ENCODE measurements at regions not wholly inside any gene's neighbourhood (a gene's known extent, or its start where the extent isn't known, plus 50 kb on each side); places are given as distances from the start of the nearest gene placed in this dataset.

GRCh38 chr9:129282731-129283211, 104.7 kb upstream of the IER5L start:
- Histone ChIP-seq H3K4me1 (ENCODE audit: insufficient read depth, low read length) (no peaks in the 10 kb centered on the region), H3K36me3 (ENCODE audit: insufficient read depth, low read length) (no peaks in the 10 kb centered on the region), H3K9me3 (ENCODE audit: low read length) (no peaks in the 10 kb centered on the region), H3K27ac (ENCODE audit: low read depth, low read length) (no peak overlapping the region), H3K27me3 (ENCODE audit: insufficient read depth, low read length, poor library complexity, severe bottlenecking) (no peaks in the 10 kb centered on the region), H3K4me3 (ENCODE audit: low read length) (no peak overlapping the region)
- H3K36me3 Mint-ChIP-seq, result no peaks in the 10 kb centered on the region
- H3K4me1 Mint-ChIP-seq, result no peaks in the 10 kb centered on the region
- H3K27ac Mint-ChIP-seq, result no peak overlapping the region
- H3K4me3 Mint-ChIP-seq, result no peak overlapping the region
- POLR2A ChIA-PET, result no interaction called here
- CTCF ChIA-PET, result no interaction called here
- H3K27me3 Mint-ChIP-seq, result no peaks in the 10 kb centered on the region
- DNase-seq, result no peak
- no peaks in the 10 kb centered on the region for H3K9me3 Mint-ChIP-seq

- no peaks in the 10 kb centered on the region for H3K9me3 ChIP-seq (ENCODE audit: low read length)
- H3K36me3 ChIP-seq (ENCODE audit: insufficient read depth, low read length), result no peaks in the 10 kb centered on the region
- no peaks in the 10 kb centered on the region for H3K9me3 Mint-ChIP-seq
- H3K4me3 ChIP-seq (ENCODE audit: low read length), result no peak overlapping the region
- H3K4me1 ChIP-seq (ENCODE audit: insufficient read depth, low read length), result no peaks in the 10 kb centered on the region
- CTCF ChIA-PET, result no interaction called here
- no peaks in the 10 kb centered on the region for H3K27me3 ChIP-seq (ENCODE audit: insufficient read depth, low read length, poor library complexity, severe bottlenecking)
- H3K27ac Mint-ChIP-seq, result peak overlapping the region in 2 of 8 donors; percentile 54 to 73
- H3K36me3 Mint-ChIP-seq, result no peaks in the 10 kb centered on the region
- no peak overlapping the region for H3K4me3 Mint-ChIP-seq
- DNase-seq, result no peak
- no peak overlapping the region for H3K27ac ChIP-seq (ENCODE audit: low read depth, low read length)
- H3K4me1 Mint-ChIP-seq, result no peaks in the 10 kb centered on the region
- H3K27me3 Mint-ChIP-seq, result no peaks in the 10 kb centered on the region
- POLR2A ChIA-PET, result no interaction called here
Measured at GRCh38 chr9:129282272-129282671, 104.2 kb upstream of the IER5L start.

GRCh38 chr9:129281506-129282145, 103.6 kb upstream of the IER5L start:
- H3K36me3 Mint-ChIP-seq, result no peaks in the 10 kb centered on the region
- no peak overlapping the region for H3K27ac Mint-ChIP-seq
- Histone ChIP-seq H3K4me3 (ENCODE audit: low read length) (no peak overlapping the region), H3K36me3 (ENCODE audit: insufficient read depth, low read length) (no peaks in the 10 kb centered on the region), H3K27me3 (ENCODE audit: insufficient read depth, low read length, poor library complexity, severe bottlenecking) (no peaks in the 10 kb centered on the region), H3K27ac (ENCODE audit: low read depth, low read length) (no peak overlapping the region), H3K9me3 (ENCODE audit: low read length) (no peaks in the 10 kb centered on the region), H3K4me1 (ENCODE audit: insufficient read depth, low read length) (no peaks in the 10 kb centered on the region)
- H3K4me1 Mint-ChIP-seq, result no peaks in the 10 kb centered on the region
- ChIA-PET POLR2A (no interaction called here), CTCF (no interaction called here)
- no peak overlapping the region for H3K4me3 Mint-ChIP-seq
- no peaks in the 10 kb centered on the region for H3K9me3 Mint-ChIP-seq
- DNase-seq, result no peak
- H3K27me3 Mint-ChIP-seq, result peaks cover 2 to 4% of the 10 kb centered on the region in 2 donors

DNA sequence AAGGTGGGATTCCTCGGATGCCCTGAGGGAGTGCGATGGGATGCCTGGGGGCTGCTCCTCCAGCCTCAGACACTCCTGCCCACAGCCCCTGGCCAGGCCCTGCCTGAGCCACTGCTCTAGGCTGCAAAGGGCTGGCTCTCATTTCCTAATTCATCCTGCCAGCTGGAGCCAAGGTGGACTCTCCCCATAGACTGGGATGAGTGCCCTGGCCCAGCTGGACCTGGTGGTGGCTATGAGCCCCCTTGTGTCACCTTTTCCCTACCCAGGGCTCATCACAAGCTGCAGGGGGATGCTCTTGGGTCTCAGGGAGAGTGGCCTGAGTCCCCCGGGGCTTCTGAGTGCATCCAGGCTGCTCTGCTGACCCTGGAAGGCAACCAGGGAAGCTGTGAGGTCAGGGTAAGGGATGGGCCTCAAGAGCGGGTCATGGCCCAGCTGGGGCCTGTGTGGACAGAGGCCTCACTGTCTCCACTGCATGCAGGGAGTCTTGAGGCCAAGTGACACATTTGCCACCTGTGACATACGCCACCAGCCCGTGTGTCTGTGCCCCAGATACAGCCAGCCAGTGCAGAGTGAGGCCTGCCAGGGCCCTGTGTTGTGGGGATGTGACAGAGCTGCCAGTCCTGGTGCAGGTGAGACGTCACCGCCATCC, 102.7 kb upstream of the IER5L start:
- H3K9me3 ChIP-seq (ENCODE audit: low read length), result no peaks in the 10 kb centered on the region
- H3K4me1 Mint-ChIP-seq, result no peaks in the 10 kb centered on the region
- no peak overlapping the region for H3K4me3 ChIP-seq (ENCODE audit: low read length)
- peak overlapping the region in 1 of 8 donors; percentile 88 for H3K27ac Mint-ChIP-seq
- H3K27ac ChIP-seq (ENCODE audit: low read depth, low read length), result no peak overlapping the region
- DNase-seq, result no peak
- no peaks in the 10 kb centered on the region for H3K27me3 ChIP-seq (ENCODE audit: insufficient read depth, low read length, poor library complexity, severe bottlenecking)
- no peak overlapping the region for H3K4me3 Mint-ChIP-seq
- peaks cover 4% of the 10 kb centered on the region in 2 donors for H3K27me3 Mint-ChIP-seq
- no peaks in the 10 kb centered on the region for H3K9me3 Mint-ChIP-seq
- POLR2A ChIA-PET, result no interaction called here
- H3K36me3 ChIP-seq (ENCODE audit: insufficient read depth, low read length), result no peaks in the 10 kb centered on the region
- no peaks in the 10 kb centered on the region for H3K36me3 Mint-ChIP-seq
- CTCF ChIA-PET, result no interaction called here
- H3K4me1 ChIP-seq (ENCODE audit: insufficient read depth, low read length), result no peaks in the 10 kb centered on the region

GRCh38 chr9:129280236-129280622, 102.2 kb upstream of the IER5L start:
- no peak overlapping the region for H3K4me3 Mint-ChIP-seq
- POLR2A ChIA-PET, result no interaction called here
- H3K27me3 Mint-ChIP-seq, result peaks cover 4% of the 10 kb centered on the region in 2 donors
- no peaks in the 10 kb centered on the region for H3K9me3 Mint-ChIP-seq
- H3K36me3 Mint-ChIP-seq, result no peaks in the 10 kb centered on the region
- H3K9me3 ChIP-seq (ENCODE audit: low read length), result no peaks in the 10 kb centered on the region
- H3K36me3 ChIP-seq (ENCODE audit: insufficient read depth, low read length), result no peaks in the 10 kb centered on the region
- H3K4me1 Mint-ChIP-seq, result no peaks in the 10 kb centered on the region
- peak overlapping the region in 2 of 8 donors; percentile 33 to 88 for H3K27ac Mint-ChIP-seq
- no peak overlapping the region for H3K27ac ChIP-seq (ENCODE audit: low read depth, low read length)
- H3K27me3 ChIP-seq (ENCODE audit: insufficient read depth, low read length, poor library complexity, severe bottlenecking), result no peaks in the 10 kb centered on the region
- CTCF ChIA-PET, result no interaction called here
- no peak overlapping the region for H3K4me3 ChIP-seq (ENCODE audit: low read length)
- no peak for DNase-seq
- no peaks in the 10 kb centered on the region for H3K4me1 ChIP-seq (ENCODE audit: insufficient read depth, low read length)

- Mint-ChIP-seq H3K27ac (peak overlapping the region in 2 of 8 donors; percentile 21 to 29), H3K36me3 (no peaks in the 10 kb centered on the region), H3K9me3 (no peaks in the 10 kb centered on the region), H3K4me3 (no peak overlapping the region), H3K27me3 (peaks cover 4% of the 10 kb centered on the region in 2 donors), H3K4me1 (no peaks in the 10 kb centered on the region)
- Histone ChIP-seq H3K36me3 (ENCODE audit: insufficient read depth, low read length) (no peaks in the 10 kb centered on the region), H3K27ac (ENCODE audit: low read depth, low read length) (no peak overlapping the region), H3K9me3 (ENCODE audit: low read length) (no peaks in the 10 kb centered on the region), H3K27me3 (ENCODE audit: insufficient read depth, low read length, poor library complexity, severe bottlenecking) (no peaks in the 10 kb centered on the region), H3K4me1 (ENCODE audit: insufficient read depth, low read length) (no peaks in the 10 kb centered on the region), H3K4me3 (ENCODE audit: low read length) (no peak overlapping the region)
- CTCF ChIA-PET, result no interaction called here
- DNase-seq, result no peak
- POLR2A ChIA-PET, result no interaction called here
Measured at GRCh38 chr9:129278391-129279237, 100.6 kb upstream of the IER5L start.

- Mint-ChIP-seq H3K27ac (peak overlapping the region in 2 of 8 donors; percentile 26 to 80), H3K9me3 (no peaks in the 10 kb centered on the region), H3K27me3 (peaks cover 4 to 6% of the 10 kb centered on the region in 2 donors), H3K4me3 (no peak overlapping the region), H3K4me1 (peaks cover 5 to 11% (median 6%) of the 10 kb centered on the region in 3 donors), H3K36me3 (no peaks in the 10 kb centered on the region)
- POLR2A ChIA-PET, result interaction anchor here (0.6 kb wide), 1 partner anchor 169 kb away, joined by 3 read pairs; no protein-coding TSS in a partner anchor
- Histone ChIP-seq H3K4me1 (ENCODE audit: insufficient read depth, low read length) (peaks cover 1% of the 10 kb centered on the region), H3K27me3 (ENCODE audit: insufficient read depth, low read length, poor library complexity, severe bottlenecking) (no peaks in the 10 kb centered on the region), H3K9me3 (ENCODE audit: low read length) (no peaks in the 10 kb centered on the region), H3K36me3 (ENCODE audit: insufficient read depth, low read length) (no peaks in the 10 kb centered on the region), H3K4me3 (ENCODE audit: low read length) (no peak overlapping the region), H3K27ac (ENCODE audit: low read depth, low read length) (no peak overlapping the region)
- peak in 1 of 5 donors; percentile 21 for DNase-seq
- CTCF ChIA-PET, result no interaction called here
Measured at GRCh38 chr9:129276486-129277230, 98.6 kb upstream of the IER5L start.
